ENCODE measurements at regions not wholly inside any gene's neighbourhood (a gene's known extent, or its start where the extent isn't known, plus 50 kb on each side); places are given as distances from the start of the nearest gene placed in this dataset.

DNA sequence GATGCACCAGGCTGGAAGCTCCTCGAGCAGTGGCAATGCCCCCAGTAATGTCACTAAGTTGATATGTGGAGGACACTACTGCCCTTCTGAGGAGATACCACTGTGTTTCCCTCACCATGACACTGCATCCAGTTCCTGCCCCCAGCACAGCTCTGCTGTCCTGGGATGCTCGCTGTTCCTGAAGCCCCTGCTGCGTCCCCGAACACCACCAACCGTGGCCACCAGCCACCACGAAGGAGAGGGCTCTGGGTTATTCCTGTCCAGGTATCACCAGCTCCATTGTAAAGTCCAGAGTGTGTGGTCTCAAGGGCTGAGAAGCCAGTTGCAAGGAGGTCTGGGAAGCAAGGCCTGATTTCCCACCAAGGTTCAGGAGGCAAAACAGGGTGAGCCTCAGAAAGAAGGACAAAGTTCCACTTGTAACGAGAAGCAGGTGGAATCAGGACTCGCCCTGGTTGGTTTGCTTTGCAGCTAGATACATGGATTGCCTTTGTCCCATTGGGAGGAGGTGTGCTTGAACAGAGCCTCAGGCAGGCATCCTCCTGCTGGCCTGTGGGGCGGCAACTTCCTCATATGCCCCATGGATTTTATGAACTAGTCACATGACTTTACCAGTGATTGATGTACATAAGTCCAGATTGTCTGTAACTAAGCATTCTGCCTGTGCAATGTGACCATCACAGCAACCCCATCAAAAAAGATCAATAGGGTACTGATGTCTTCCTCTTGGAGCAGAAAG is 427.0 kb upstream of the VSTM2A start (continued):
- TF ChIP-seq SIX1 (CRISPR knock-in tag; IDR thresholded peaks at IDR 0.05; ENCODE audit: borderline replicate concordance) (no peak), FOSL1 (CRISPR knock-in tag; IDR thresholded peaks at IDR 0.05; ENCODE audit: borderline replicate concordance) (no peak), ZNF263 (CRISPR knock-in tag; IDR thresholded peaks at IDR 0.05) (no peak), ZNF768 (CRISPR knock-in tag; IDR thresholded peaks at IDR 0.05) (no peak)

DNA sequence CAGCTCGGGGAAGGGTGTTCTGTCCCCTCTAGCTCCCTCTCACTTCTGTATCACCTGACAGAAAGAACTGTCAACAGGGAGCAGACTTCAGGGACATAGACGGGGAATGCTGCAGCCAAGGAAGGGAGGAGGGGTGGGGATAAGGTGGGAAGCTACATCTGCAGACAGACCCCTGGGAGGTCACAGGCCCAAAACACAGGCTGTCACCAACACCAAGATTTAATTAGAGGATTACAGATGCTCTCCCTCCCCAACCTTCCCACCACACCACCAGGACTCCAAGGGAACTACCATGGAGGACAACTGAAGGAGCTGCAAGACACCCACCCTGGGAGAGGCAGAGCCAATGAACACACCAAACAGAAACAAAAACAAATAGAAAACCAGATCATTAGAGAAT is 425.2 kb upstream of the VSTM2A start:
- Histone ChIP-seq H3K4me2 (ENCODE audit: low read depth, low read length) (no peak overlapping the region), H3K79me2 (ENCODE audit: insufficient read depth, low read length) (no peaks in the 10 kb centered on the region), H3K9me3 (ENCODE audit: low read length) (peaks cover 76% of the 10 kb centered on the region), H3K9ac (ENCODE audit: insufficient read depth, low read depth, low read length) (no peak overlapping the region), H3K36me3 (replicated peaks in 1 of 2; ENCODE audit: control insufficient read depth in 1 of 2, insufficient read depth in 2 of 2, low read length in 2 of 2) (no peaks in the 10 kb centered on the region), H3K4me3 (replicated peaks in 1 of 3; ENCODE audit: insufficient read depth in 1 of 3, low read depth in 2 of 3, low read length in 3 of 3) (no peak overlapping the region), H4K20me1 (ENCODE audit: insufficient read depth, low read length) (no peaks in the 10 kb centered on the region), H3K27me3 (ENCODE audit: control insufficient read depth in 1 of 2, insufficient read depth in 2 of 2, low read length in 2 of 2) (no peaks in the 10 kb centered on the region), H3K4me1 (ENCODE audit: insufficient read depth, low read length) (no peaks in the 10 kb centered on the region), H3K27ac (ENCODE audit: extremely low read length, insufficient read depth, low read length) (no peak overlapping the region), H2AFZ (ENCODE audit: low read length) (no peak overlapping the region)
- no peak for FAIRE-seq
- ATAC-seq: no peak
- ChIA-PET CTCF (ENCODE audit: low intra/inter-chr PET ratio, low total read pairs) (no interaction called here), POLR2A (no interaction called here)
- BruUV-seq (replicated peaks): no TSS peak
- WGBS (ENCODE audit: low lambda C conversion rate): 4% methylated on average over 2 of the region's 2 CpGs
- no peak for DNase-seq (ENCODE audit: low spot score)
- in situ Hi-C loops (cut with HindIII; ENCODE audit: extremely low pct_ligation_motif_present, low pct_unique_long_range_greater_than_20kb) (no loop called here), intact Hi-C loops (cut with micrococcal nuclease; ENCODE audit: unreplicated experiment) (no loop called here)
- no peak for TF ChIP-seq FLYWCH1 (CRISPR knock-in tag; IDR thresholded peaks at IDR 0.05)
- TF ChIP-seq, protein P1, sequence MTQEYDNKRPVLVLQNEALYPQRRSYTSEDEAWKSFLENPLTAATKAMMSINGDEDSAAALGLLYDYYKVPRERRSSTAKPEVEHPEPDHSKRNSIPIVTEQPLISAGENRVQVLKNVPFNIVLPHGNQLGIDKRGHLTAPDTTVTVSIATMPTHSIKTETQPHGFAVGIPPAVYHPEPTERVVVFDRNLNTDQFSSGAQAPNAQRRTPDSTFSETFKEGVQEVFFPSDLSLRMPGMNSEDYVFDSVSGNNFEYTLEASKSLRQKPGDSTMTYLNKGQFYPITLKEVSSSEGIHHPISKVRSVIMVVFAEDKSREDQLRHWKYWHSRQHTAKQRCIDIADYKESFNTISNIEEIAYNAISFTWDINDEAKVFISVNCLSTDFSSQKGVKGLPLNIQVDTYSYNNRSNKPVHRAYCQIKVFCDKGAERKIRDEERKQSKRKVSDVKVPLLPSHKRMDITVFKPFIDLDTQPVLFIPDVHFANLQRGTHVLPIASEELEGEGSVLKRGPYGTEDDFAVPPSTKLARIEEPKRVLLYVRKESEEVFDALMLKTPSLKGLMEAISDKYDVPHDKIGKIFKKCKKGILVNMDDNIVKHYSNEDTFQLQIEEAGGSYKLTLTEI (CRISPR knock-in tag; conservative IDR thresholded peaks at IDR 0.05): no peak
- TF ChIP-seq ZNF3 (CRISPR knock-in tag; IDR thresholded peaks at IDR 0.05): no peak
- no peak for TF ChIP-seq CBFB (CRISPR knock-in tag; IDR thresholded peaks at IDR 0.05)
- no peak for TF ChIP-seq CBX5 (CRISPR knock-in tag; IDR thresholded peaks at IDR 0.05; ENCODE audit: borderline replicate concordance)
- TF ChIP-seq, protein P2, sequence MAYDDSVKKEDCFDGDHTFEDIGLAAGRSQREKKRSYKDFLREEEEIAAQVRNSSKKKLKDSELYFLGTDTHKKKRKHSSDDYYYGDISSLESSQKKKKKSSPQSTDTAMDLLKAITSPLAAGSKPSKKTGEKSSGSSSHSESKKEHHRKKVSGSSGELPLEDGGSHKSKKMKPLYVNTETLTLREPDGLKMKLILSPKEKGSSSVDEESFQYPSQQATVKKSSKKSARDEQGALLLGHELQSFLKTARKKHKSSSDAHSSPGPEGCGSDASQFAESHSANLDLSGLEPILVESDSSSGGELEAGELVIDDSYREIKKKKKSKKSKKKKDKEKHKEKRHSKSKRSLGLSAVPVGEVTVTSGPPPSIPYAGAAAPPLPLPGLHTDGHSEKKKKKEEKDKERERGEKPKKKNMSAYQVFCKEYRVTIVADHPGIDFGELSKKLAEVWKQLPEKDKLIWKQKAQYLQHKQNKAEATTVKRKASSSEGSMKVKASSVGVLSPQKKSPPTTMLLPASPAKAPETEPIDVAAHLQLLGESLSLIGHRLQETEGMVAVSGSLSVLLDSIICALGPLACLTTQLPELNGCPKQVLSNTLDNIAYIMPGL (CRISPR knock-in tag; IDR thresholded peaks at IDR 0.05; ENCODE audit: borderline replicate concordance in 1 of 2, low read depth in 1 of 2): no peak
- TF ChIP-seq, protein P3, sequence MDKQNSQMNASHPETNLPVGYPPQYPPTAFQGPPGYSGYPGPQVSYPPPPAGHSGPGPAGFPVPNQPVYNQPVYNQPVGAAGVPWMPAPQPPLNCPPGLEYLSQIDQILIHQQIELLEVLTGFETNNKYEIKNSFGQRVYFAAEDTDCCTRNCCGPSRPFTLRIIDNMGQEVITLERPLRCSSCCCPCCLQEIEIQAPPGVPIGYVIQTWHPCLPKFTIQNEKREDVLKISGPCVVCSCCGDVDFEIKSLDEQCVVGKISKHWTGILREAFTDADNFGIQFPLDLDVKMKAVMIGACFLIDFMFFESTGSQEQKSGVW (CRISPR knock-in tag; IDR thresholded peaks at IDR 0.05; ENCODE audit: borderline replicate concordance): no peak
- TF ChIP-seq, protein P4, sequence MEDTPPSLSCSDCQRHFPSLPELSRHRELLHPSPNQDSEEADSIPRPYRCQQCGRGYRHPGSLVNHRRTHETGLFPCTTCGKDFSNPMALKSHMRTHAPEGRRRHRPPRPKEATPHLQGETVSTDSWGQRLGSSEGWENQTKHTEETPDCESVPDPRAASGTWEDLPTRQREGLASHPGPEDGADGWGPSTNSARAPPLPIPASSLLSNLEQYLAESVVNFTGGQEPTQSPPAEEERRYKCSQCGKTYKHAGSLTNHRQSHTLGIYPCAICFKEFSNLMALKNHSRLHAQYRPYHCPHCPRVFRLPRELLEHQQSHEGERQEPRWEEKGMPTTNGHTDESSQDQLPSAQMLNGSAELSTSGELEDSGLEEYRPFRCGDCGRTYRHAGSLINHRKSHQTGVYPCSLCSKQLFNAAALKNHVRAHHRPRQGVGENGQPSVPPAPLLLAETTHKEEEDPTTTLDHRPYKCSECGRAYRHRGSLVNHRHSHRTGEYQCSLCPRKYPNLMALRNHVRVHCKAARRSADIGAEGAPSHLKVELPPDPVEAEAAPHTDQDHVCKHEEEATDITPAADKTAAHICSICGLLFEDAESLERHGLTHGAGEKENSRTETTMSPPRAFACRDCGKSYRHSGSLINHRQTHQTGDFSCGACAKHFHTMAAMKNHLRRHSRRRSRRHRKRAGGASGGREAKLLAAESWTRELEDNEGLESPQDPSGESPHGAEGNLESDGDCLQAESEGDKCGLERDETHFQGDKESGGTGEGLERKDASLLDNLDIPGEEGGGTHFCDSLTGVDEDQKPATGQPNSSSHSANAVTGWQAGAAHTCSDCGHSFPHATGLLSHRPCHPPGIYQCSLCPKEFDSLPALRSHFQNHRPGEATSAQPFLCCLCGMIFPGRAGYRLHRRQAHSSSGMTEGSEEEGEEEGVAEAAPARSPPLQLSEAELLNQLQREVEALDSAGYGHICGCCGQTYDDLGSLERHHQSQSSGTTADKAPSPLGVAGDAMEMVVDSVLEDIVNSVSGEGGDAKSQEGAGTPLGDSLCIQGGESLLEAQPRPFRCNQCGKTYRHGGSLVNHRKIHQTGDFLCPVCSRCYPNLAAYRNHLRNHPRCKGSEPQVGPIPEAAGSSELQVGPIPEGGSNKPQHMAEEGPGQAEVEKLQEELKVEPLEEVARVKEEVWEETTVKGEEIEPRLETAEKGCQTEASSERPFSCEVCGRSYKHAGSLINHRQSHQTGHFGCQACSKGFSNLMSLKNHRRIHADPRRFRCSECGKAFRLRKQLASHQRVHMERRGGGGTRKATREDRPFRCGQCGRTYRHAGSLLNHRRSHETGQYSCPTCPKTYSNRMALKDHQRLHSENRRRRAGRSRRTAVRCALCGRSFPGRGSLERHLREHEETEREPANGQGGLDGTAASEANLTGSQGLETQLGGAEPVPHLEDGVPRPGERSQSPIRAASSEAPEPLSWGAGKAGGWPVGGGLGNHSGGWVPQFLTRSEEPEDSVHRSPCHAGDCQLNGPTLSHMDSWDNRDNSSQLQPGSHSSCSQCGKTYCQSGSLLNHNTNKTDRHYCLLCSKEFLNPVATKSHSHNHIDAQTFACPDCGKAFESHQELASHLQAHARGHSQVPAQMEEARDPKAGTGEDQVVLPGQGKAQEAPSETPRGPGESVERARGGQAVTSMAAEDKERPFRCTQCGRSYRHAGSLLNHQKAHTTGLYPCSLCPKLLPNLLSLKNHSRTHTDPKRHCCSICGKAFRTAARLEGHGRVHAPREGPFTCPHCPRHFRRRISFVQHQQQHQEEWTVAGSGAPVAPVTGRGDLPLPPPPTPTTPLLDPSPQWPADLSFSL (CRISPR knock-in tag; IDR thresholded peaks at IDR 0.05): no peak
